ENCODE measurements at regions not wholly inside any gene's neighbourhood (a gene's known extent, or its start where the extent isn't known, plus 50 kb on each side); places are given as distances from the start of the nearest gene placed in this dataset.

- no peak for TF ChIP-seq EGR1 (IDR thresholded peaks at IDR 0.05; ENCODE audit: borderline replicate concordance, low read depth, low read length)
- no peak for TF ChIP-seq SIN3A (conservative IDR thresholded peaks at IDR 0.05 in 1 of 2, IDR thresholded peaks at IDR 0.05 in 1 of 2; ENCODE audit: low read depth in 1 of 2, low read length in 2 of 2)
- no peak for TF ChIP-seq CTCF (IDR thresholded peaks at IDR 0.05; ENCODE audit: control extremely low read depth in 1 of 3, insufficient read depth in 1 of 3, low read depth in 1 of 3, low read length in 3 of 3)
- no peak for TF ChIP-seq SUZ12 (IDR thresholded peaks at IDR 0.05; ENCODE audit: low read length)
- no peak for TF ChIP-seq CBX8 (IDR thresholded peaks at IDR 0.05; ENCODE audit: borderline replicate concordance, low read depth, low read length)
- TF ChIP-seq, protein P1, sequence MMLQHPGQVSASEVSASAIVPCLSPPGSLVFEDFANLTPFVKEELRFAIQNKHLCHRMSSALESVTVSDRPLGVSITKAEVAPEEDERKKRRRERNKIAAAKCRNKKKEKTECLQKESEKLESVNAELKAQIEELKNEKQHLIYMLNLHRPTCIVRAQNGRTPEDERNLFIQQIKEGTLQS (IDR thresholded peaks at IDR 0.05; ENCODE audit: insufficient read depth, low read depth, low read length), result no peak
- TF ChIP-seq TAF1 (IDR thresholded peaks at IDR 0.05; ENCODE audit: low read depth, low read length), result no peak
- no peak for TF ChIP-seq CHD1 (IDR thresholded peaks at IDR 0.05; ENCODE audit: low read depth, low read length)
- no peak for TF ChIP-seq POLR2A (IDR thresholded peaks at IDR 0.05; ENCODE audit: control extremely low read depth in 1 of 2, low read depth in 2 of 2, low read length in 2 of 2)
- no peak for TF ChIP-seq EZH2 (IDR thresholded peaks at IDR 0.05; ENCODE audit: low read depth, low read length, severe bottlenecking)
- TF ChIP-seq RNF2 (IDR thresholded peaks at IDR 0.05; ENCODE audit: borderline replicate concordance, low read depth, low read length, missing control alignments, poor library complexity, severe bottlenecking), result no peak
- TF ChIP-seq HDAC6 (IDR thresholded peaks at IDR 0.05; ENCODE audit: low read depth, low read length), result no peak
Observed at GRCh38 chr2:71787476-71788185, 334.3 kb downstream of the DYSF start.
